T1000 (cell line): ENCODE measurements at regions not wholly inside any gene's neighbourhood (a gene's known extent, or its start where the extent isn't known, plus 50 kb on each side); places are given as distances from the start of the nearest gene placed in this dataset.

Source experiments
- DNase-seq: peaks from one replicate; lab custom pipeline; 2025; ENCODE audit warnings: mixed read lengths; lab: John Stamatoyannopoulos, UW

DNA sequence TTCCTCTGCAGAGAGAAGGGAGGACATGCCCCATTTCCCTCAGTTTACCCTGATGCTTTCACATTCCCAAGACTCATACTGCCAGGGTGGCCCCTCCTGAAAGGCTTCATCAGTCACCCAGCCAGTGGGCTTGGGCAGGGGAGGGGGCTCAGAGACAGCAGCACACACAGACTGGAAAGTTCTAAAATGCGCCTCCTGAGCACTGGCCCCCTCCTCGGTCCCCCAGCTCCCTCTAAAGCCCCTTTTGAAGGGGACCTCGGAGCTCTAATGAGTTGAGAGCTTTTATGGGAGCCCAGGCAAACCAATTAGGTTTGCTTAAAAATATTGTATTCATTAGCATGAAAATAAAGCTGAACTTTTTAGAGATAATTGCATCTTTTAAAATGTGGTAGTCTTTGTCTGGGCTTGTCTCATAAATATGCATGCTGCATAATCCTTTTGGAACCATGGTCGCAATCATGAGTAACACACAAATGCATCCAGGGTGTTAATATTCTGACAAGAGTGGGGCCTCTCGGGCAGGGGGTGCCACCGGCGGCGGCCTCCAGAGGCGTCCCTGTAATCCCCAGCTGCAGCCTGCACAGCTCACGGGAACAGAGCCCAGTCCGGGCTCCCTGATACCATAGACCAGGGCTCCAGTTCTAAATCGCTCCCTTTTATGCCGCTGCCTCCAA is 78.5 kb downstream of the RPLP1 start:
- no peak for DNase-seq

DNA sequence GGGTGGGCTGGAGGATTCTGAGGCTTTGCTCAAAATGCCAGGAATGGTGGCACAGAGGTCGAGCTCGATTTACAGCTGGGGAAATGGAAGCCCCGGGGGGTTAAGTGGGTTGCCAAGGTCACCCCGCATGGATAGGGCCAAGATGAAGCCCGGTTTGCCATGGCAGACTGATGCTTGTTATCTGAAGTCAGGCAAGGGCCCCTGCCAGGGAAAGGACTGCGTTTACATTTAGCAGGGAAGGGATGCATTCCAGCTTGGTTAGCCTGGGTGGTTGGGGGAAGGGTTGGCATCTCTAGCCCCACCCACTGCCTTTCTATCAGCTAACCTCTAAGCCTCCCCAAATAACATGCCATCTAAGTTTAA is 79.0 kb downstream of the RPLP1 start:
- no peak for DNase-seq

DNA sequence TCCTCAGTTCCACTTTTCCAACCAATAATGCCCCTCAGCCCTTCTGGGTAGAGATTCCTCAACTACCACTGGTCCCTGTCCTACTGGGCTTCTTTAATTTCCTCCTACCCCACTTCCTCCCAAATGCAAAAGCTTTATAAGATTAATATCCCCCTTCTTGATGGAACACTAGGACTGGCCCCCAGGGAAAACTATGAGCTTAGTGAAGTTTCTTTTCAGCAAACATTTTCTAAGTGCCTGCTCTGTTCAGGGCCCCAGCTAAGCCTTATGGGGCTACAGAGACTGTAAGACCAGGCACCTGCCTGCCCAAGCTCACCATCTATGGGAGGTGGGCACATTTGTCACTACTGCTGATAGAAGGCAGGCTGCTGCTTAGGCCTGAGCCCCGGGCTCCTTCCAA is 79.4 kb downstream of the RPLP1 start:
- no peak for DNase-seq

DNA sequence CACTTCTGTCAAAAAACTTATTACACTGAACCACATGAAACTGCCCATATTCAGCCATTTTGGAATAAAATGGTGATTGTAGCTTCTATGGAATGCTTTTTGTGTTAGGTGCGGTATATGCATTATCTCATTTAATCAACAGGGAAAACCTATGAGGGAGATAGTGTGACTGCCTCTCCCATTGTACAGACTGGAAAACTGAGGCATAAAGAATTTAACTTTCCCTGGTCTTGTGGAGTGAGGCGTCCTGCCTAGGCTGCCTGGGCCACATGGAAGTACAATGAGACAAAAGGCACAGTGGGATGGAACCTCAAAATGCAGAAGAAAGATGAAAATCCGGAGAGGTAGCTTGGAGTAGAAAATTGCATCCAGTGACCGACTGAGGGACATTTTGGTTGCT is 80.2 kb downstream of the RPLP1 start:
- DNase-seq = no peak

GRCh38 chr15:69533522-69533921 is 80.9 kb downstream of the RPLP1 start:
- no peak for DNase-seq

DNA sequence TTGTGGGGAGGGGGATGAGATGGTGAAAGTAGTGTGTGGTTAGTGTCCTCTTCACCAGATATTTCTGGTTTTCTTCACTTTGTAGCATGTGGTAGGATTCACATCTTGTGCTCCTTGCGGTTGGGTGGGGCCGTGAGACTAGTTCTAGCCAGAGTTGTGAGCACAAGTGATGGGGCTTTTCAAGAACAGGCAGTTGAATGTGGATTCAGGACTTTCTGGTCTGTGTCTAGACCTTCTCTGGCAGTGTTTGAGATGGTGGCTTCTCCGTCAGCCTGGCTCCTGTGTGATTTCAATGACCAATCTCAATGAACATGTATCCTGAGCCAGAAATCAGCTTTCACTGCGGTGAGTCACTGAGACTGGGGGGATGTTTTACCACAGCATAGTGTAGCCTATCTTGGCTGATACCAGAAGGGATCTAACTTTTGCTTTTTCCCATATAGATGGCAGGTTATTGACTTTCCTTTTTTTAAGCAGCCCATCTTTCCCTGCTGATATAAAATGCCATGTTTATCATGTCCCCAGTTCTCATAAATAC is 82.6 kb downstream of the RPLP1 start:
- no peak for DNase-seq

GRCh38 chr15:69535998-69536397 is 83.4 kb downstream of the RPLP1 start:
- DNase-seq = no peak

- DNase-seq = no peak
These were observed 84.3 kb downstream of the RPLP1 start for GRCh38 chr15:69536726-69537512.

- DNase-seq = no peak
These were observed 85.3 kb downstream of the RPLP1 start for GRCh38 chr15:69537901-69538300.

- DNase-seq = no peak
These were observed 85.8 kb downstream of the RPLP1 start for GRCh38 chr15:69538379-69538778.

- DNase-seq = no peak
These were observed 86.7 kb downstream of the RPLP1 start for GRCh38 chr15:69539345-69539744.

DNA sequence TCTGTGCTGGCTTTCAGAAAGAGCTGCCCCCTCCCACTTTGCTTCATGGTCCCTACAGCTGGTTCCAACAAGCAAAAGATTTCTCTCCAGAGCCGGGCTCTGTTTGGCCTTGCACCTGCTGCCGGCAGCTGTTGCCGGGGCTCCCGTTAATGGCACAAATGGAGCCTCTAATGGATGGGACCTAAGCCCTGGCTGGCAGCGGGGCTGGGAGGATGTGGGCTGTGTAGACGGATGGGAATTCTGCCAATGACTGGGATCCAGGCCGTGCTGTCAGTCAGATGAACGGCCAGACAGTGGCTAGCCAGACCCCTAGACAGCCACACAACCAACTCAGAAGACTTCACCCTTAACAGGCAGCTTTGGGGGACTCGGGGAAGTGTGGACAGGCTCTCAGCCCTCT is 88.0 kb downstream of the RPLP1 start:
- DNase-seq = no peak

- no peak for DNase-seq
These were observed 89.4 kb downstream of the RPLP1 start for GRCh38 chr15:69542028-69542427.

- no peak for DNase-seq
These were observed 91.2 kb downstream of the RPLP1 start for GRCh38 chr15:69543681-69544364.

- DNase-seq = no peak
These were observed 91.9 kb downstream of the RPLP1 start for GRCh38 chr15:69544365-69545113.

GRCh38 chr15:69546182-69546581 is 93.6 kb downstream of the RPLP1 start:
- DNase-seq = no peak

DNA sequence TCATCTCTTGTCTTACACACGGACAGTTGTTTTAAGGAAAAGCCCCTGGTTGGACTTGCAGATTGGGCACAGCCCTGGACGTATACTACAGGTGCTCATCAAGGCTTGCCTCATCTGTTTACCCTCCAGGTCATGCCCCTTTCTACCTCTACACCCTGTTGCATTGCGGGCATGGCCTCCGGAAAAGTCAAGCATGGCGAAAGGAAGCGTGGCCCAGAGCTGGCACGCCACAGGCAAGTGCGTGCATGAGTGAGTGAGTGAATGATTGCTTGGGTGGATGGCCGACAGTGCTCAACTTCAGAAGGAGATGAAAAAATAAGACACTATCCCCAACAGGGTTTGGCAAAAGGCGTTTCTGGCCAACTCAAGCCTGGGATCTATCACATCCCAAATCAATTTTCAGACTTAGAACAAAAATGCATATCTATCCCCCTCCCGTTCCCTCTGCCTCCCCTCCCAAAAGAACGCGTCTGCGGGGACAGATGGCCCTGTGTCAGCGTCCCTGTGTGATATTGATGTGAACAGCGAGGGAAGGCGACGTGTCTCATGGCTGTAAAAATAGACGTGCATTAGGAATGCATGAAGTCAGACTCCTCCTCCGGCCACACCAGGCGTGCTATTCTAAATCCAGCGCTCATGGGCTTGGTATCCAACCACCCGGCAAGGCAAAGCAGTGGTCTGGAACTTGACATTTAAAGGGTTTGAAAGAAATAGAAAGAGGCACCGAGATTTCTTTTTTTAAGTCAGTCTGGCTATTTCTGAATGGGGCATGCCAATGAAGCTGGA is 96.0 kb downstream of the RPLP1 start:
- DNase-seq = no peak

GRCh38 chr15:69551391-69552056 is 98.9 kb downstream of the RPLP1 start:
- no peak for DNase-seq

GRCh38 chr15:69552057-69552815 is 99.6 kb downstream of the RPLP1 start:
- DNase-seq = no peak

- DNase-seq = no peak
These were observed 101.1 kb downstream of the RPLP1 start for GRCh38 chr15:69553686-69554085.
